Stimulated activated naive B cell treated with anti-CD40 and anti-IgM and Interleukin-4, amounts not matched to agents 10 μg/mL and 1 μg/mL and 100 μg/mL, for 72 hours (primary cell): ENCODE measurements at regions not wholly inside any gene's neighbourhood (a gene's known extent, or its start where the extent isn't known, plus 50 kb on each side); places are given as distances from the start of the nearest gene placed in this dataset.

Source experiments
- ATAC-seq, 2 donors: fragments of 150-1000 bp; cut with Tn5 transposase; replicated peaks; 2 replicates each; pipeline ENCODE4 v1.10.0; 2021; ENCODE audit warnings: moderate library complexity in 1 of 2
- DNase-seq: peaks from one replicate; pipeline ENCODE4 v3.0.0; 2021
- H3K27ac Mint-ChIP-seq: one replicate; pipeline ENCODE4 v1.8.0; 2022; ENCODE audit warnings: mild to moderate bottlenecking, mixed read lengths
- H3K27me3 Mint-ChIP-seq, 2 donors: one replicate each; pipeline ENCODE4 v1.8.0; 2022; ENCODE audit warnings: mixed read lengths in 2 of 2
- H3K36me3 Mint-ChIP-seq, 2 donors: one replicate each; pipeline ENCODE4 v1.8.0; 2022; ENCODE audit warnings: mixed read lengths in 2 of 2, mild to moderate bottlenecking in 1 of 2
- H3K4me1 Mint-ChIP-seq, 2 donors: one replicate each; pipeline ENCODE4 v1.8.0; 2022; ENCODE audit warnings: mixed read lengths in 2 of 2, mild to moderate bottlenecking in 1 of 2
- H3K4me3 Mint-ChIP-seq, 2 donors: one replicate each; pipeline ENCODE4 v1.8.0; 2022; ENCODE audit warnings: mild to moderate bottlenecking in 2 of 2, mixed read lengths in 2 of 2, moderate library complexity in 1 of 2
- H3K9me3 Mint-ChIP-seq, 2 donors: one replicate each; pipeline ENCODE4 v1.8.0; 2022; ENCODE audit warnings: mixed read lengths in 2 of 2, mild to moderate bottlenecking in 1 of 2

DNA sequence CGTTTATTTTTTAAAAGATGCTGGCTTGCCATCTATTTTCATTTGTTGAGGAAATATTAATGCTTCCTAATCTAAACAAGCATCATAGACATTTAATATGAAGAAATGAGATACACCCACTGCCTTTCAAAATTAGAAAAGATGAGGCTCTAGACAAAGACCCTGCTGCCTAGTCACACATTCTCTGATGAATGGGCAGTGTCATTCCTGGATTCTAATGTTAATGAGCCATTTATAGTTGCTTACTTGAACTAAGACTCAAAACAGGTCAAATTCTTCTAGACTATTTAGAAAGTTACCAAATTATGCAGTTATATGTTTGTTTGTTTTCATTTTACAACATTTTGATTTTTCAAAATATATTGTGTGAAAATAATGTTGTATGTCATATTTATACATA is 237.6 kb downstream of the CDH7 start:
- H3K4me1 Mint-ChIP-seq, result no peaks in the 10 kb centered on the region
- no peak overlapping the region for H3K27ac Mint-ChIP-seq
- H3K9me3 Mint-ChIP-seq, result no peaks in the 10 kb centered on the region
- H3K4me3 Mint-ChIP-seq, result no peak overlapping the region
- ATAC-seq (no peak), DNase-seq (no peak)
- H3K36me3 Mint-ChIP-seq, result no peaks in the 10 kb centered on the region
- no peaks in the 10 kb centered on the region for H3K27me3 Mint-ChIP-seq

DNA sequence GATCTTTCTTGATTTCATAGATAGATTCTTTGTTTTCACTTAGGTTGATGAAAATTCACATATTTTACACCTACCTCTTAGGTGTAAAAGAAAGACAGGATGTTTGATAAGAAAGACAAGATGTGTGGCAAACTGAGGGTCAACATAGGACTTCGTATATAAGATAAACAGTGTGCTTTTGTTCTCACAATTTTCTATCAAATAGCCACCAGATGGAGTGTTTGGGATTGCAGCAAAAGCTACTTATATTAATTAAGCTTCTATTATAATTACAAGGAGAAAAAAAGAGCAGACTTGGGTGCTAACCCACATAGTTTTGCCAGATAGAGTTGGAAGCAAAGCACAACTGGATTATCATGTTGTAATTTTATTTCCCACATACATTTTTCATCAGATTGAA is 232.9 kb downstream of the CDH7 start:
- H3K36me3 Mint-ChIP-seq, result no peaks in the 10 kb centered on the region
- ATAC-seq (no peak), DNase-seq (no peak)
- H3K9me3 Mint-ChIP-seq, result peaks cover 4 to 6% of the 10 kb centered on the region in 2 donors
- H3K27ac Mint-ChIP-seq, result no peak overlapping the region
- no peak overlapping the region for H3K4me3 Mint-ChIP-seq
- no peaks in the 10 kb centered on the region for H3K4me1 Mint-ChIP-seq
- no peaks in the 10 kb centered on the region for H3K27me3 Mint-ChIP-seq

DNA sequence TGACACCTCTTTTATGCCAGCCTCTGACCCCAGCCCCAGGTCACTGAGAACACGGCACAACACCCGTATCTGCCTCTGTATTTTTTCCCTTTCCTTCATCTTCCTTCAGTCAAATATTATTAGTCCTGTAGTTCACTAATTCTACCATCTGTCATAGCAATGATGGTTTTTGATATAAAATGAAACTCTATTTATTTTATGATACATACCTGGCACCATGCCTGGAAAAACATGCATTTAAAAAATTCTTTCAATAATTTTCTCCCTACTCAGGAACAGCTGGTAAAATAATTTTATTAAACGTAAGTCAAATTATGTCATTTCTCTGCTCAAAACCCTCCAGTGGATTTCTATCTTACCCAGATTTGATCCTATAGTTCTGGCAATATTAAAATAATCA is 224.7 kb downstream of the CDH7 start:
- Mint-ChIP-seq H3K4me1 (no peaks in the 10 kb centered on the region), H3K4me3 (no peak overlapping the region), H3K27ac (no peak overlapping the region), H3K36me3 (no peaks in the 10 kb centered on the region), H3K9me3 (no peaks in the 10 kb centered on the region), H3K27me3 (no peaks in the 10 kb centered on the region)
- no peak for ATAC-seq
- no peak for DNase-seq

DNA sequence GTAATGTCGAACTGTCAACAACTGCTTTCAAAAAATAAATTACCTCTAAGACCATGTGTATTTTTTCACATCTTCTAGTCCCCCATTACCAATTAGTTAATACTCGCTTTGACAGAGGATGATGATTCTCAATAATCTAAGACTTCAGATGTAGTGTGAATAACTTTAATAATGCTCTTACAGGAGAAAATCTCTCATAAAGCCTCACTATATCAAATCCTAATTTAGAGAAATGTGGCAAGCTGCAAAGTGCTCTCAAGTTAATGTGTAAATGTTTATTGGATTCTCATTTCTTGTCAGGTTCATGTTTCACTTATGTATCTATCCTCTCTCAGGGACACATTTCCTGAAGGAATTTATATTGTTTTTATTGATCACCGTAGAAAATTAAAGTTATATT is 223.9 kb downstream of the CDH7 start:
- no peaks in the 10 kb centered on the region for H3K36me3 Mint-ChIP-seq
- no peaks in the 10 kb centered on the region for H3K27me3 Mint-ChIP-seq
- H3K27ac Mint-ChIP-seq, result no peak overlapping the region
- ATAC-seq (no peak), DNase-seq (no peak)
- no peaks in the 10 kb centered on the region for H3K4me1 Mint-ChIP-seq
- H3K9me3 Mint-ChIP-seq, result no peaks in the 10 kb centered on the region
- H3K4me3 Mint-ChIP-seq, result no peak overlapping the region

DNA sequence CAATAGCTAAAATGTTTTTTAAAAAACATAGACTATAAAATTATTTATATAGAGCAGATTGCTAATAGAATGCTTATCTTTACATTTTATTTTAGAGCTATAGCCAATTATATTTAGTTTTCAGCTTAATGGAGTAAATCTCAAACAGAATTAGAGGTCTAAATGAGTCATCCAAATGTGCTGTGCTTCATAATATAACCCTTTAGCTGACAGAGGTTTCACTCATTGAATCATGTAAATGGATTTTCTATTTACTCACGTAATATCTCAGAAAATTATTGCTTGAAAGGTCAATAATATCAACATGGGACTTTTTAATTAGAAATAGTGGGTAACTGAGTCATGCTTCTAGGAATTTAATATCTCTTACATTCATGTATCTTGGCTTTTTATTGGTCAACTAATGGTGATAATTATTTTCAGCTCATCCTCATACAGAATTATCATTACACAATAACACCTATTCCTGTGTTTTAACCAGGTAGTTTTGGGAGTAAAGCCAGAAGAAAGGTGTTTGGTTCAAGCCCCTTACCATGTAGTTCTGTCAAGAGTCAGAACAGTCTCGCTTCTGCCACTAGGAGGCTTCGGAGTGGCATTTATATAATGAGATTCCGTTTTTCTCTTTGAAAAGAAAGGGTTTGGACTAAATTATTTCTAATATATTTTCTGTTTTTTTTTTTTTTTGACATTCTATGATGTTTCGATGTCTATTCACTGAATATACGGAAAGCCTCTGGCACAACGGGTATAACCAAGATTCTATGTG is 217.6 kb downstream of the CDH7 start:
- DNase-seq, result no peak
- Mint-ChIP-seq H3K27me3 (no peaks in the 10 kb centered on the region), H3K9me3 (no peaks in the 10 kb centered on the region), H3K4me1 (no peaks in the 10 kb centered on the region), H3K4me3 (no peak overlapping the region), H3K36me3 (no peaks in the 10 kb centered on the region), H3K27ac (no peak overlapping the region)
- ATAC-seq, result no peak

DNA sequence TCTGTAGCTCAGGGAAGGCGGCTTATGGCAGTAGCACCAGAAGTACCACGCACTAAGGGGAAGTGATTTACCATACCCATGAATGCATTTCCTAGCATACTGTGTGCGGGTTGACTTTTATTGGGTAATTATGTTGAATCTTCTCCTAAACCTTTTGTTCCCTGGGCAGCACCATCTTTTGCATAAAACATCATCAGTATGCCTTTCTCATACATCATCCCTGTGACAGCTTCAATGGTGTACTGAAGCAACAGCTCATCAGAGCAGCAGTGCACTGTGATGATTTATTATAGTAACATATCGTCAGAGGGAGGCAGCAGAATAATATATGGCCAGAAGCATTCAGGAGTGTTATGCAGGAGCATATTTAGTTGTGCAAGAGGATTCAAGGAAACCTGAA is 204.9 kb downstream of the CDH7 start:
- Mint-ChIP-seq H3K4me3 (no peak overlapping the region), H3K27me3 (no peaks in the 10 kb centered on the region), H3K27ac (no peak overlapping the region), H3K36me3 (no peaks in the 10 kb centered on the region), H3K4me1 (no peaks in the 10 kb centered on the region), H3K9me3 (peaks cover 0 to 3% of the 10 kb centered on the region in 2 donors)
- ATAC-seq, result no peak
- DNase-seq, result no peak

DNA sequence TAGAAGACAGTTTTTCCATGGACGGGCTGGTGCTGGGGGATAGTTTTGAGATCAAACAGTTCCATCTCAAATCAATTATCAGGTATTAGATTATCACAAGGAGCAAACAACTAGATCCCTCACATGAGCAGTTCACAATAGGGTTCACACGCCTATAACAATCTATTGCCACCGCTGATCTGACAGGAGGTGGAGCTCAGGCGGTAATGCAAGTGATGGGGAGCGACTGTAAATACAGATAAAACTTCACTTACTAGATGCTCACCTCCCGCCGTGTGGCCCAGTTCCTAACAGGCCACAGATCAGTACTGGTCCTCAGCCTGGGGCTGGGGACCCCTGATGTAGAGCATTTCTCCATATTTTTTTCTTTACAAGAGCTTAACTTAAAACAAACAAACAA is 203.6 kb downstream of the CDH7 start:
- Mint-ChIP-seq H3K36me3 (no peaks in the 10 kb centered on the region), H3K4me1 (no peaks in the 10 kb centered on the region), H3K27ac (no peak overlapping the region), H3K4me3 (no peak overlapping the region), H3K9me3 (peaks cover 0 to 3% of the 10 kb centered on the region in 2 donors), H3K27me3 (no peaks in the 10 kb centered on the region)
- DNase-seq (no peak), ATAC-seq (no peak)

DNA sequence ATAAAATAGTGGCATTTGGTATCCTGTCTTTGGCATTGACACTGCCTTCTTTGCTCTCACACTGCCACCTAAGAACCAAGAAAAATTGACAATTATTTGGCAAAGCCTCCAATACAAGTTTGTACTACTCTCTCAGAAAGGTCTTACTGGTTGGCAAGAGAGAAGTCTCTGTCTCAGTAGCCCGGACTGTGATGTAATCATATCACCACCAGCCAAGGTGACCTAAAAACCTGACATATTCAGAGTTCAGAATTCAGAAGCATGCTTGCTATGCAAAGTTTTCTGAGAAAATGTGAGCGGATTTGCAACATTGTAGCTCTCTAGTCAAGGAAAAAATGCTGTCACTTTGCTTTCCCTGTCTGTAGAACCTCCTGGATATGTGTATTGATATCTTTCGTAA is 196.0 kb downstream of the CDH7 start:
- H3K9me3 Mint-ChIP-seq, result no peaks in the 10 kb centered on the region
- no peaks in the 10 kb centered on the region for H3K27me3 Mint-ChIP-seq
- H3K4me3 Mint-ChIP-seq, result no peak overlapping the region
- H3K36me3 Mint-ChIP-seq, result no peaks in the 10 kb centered on the region
- no peak overlapping the region for H3K27ac Mint-ChIP-seq
- ATAC-seq (no peak), DNase-seq (no peak)
- no peaks in the 10 kb centered on the region for H3K4me1 Mint-ChIP-seq

DNA sequence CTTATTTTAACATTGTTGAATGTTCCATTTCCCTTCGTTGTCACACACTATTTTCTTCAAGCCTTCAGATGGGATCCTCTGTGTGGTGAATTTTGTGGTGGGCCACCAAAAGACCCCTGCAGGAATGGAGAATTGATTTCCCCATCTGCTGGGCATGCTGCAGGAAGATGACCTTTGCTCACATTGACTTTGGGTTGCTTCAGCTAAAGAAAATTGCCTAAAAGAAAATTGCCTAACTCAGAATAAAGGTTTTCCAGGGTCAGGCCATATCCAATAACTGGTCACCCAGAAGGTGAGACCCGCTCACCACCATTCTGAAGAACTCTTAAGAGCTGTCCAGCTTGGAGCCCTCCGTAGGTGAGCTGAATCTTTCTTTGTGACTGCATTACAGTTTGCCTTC is 192.5 kb downstream of the CDH7 start:
- Mint-ChIP-seq H3K9me3 (no peaks in the 10 kb centered on the region), H3K27me3 (no peaks in the 10 kb centered on the region), H3K4me3 (no peak overlapping the region), H3K4me1 (no peaks in the 10 kb centered on the region), H3K36me3 (no peaks in the 10 kb centered on the region), H3K27ac (no peak overlapping the region)
- no peak for ATAC-seq
- DNase-seq, result no peak

DNA sequence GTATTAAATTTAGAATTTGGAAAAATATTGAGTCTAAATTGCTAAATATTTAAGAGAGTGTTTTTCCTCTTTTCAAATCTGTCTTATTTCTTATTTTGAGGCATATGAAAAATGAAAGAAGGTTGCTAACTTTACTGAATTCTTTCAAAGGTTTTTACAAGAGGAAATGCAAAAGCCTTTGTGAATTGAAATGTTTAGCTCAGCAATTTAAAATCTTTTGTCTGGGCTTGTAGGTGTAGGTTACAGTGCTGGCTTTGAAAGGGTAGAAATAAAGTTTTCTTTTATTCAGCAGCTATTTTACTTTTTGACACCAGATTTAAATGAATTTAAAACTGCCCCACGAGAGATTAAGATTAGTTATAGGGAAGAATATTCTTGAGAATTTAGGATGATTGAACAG is 192.0 kb downstream of the CDH7 start:
- no peak for DNase-seq
- Mint-ChIP-seq H3K27ac (no peak overlapping the region), H3K27me3 (no peaks in the 10 kb centered on the region), H3K9me3 (no peaks in the 10 kb centered on the region), H3K36me3 (no peaks in the 10 kb centered on the region), H3K4me1 (no peaks in the 10 kb centered on the region), H3K4me3 (no peak overlapping the region)
- ATAC-seq, result no peak

DNA sequence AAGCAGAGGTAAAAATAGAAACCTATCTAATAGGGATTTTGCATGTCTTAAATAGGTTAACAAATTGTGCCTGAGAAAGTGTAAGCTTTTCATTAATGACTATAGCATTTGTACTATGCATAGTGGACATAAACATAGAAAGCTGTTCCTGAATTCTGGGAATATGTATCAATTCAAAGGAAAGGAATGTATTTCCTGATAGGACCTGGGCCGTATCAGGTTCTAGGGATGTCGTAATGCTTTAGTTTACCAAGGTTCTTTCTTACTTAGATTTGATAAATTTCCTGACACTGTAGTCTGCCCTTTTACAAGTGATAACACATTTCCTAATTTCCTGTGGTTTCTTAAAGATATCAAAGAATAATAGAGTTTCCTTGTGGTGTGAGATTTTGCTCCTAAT is 191.3 kb downstream of the CDH7 start:
- Mint-ChIP-seq H3K9me3 (no peaks in the 10 kb centered on the region), H3K27ac (no peak overlapping the region), H3K36me3 (no peaks in the 10 kb centered on the region), H3K4me1 (no peaks in the 10 kb centered on the region), H3K4me3 (no peak overlapping the region), H3K27me3 (no peaks in the 10 kb centered on the region)
- DNase-seq, result no peak
- ATAC-seq, result no peak

DNA sequence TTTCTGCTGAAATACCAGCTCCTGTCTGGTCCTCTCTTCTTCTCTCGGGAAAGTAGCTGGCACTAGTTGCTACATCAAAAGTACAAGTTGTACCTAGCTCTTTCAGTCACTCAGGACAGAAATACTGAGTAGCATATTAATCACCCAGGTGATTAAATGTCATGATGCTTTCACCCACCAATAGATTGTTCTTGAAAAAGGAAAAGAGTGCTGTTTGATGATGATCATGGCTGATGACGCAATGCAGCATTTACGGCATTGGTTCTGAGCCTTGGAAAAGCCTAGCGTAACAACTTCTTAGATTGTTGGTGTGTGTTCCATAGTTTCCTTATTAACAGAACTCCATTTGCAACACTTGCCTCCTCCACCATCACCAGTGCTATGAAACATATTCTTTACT is 190.7 kb downstream of the CDH7 start:
- no peak overlapping the region for H3K27ac Mint-ChIP-seq
- ATAC-seq, result no peak
- no peaks in the 10 kb centered on the region for H3K4me1 Mint-ChIP-seq
- H3K27me3 Mint-ChIP-seq, result no peaks in the 10 kb centered on the region
- H3K9me3 Mint-ChIP-seq, result no peaks in the 10 kb centered on the region
- DNase-seq, result no peak
- no peak overlapping the region for H3K4me3 Mint-ChIP-seq
- H3K36me3 Mint-ChIP-seq, result no peaks in the 10 kb centered on the region
